ENCODE measurements at regions not wholly inside any gene's neighbourhood (a gene's known extent, or its start where the extent isn't known, plus 50 kb on each side); places are given as distances from the start of the nearest gene placed in this dataset.

DNA sequence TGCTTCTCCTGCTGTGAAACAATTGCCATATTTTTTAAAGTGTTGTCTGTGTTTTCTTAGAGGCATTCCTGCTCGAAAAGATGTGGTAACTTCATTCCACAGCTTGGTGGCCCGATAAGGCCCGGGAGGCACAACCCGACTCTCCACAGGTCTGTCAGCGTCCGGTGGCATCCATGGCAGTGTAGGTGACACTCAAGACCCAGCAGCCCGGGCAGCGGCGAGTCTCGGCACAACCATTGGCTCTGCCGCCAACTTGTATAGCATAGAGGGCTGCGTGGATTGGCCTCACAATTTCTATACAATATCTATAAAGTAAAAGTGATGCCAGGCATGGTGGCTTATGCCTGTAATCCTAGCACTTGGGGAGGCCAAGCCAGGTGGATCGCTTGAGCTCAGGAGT, 262.3 kb upstream of the CHRNA7 start:
- DNase-seq (ENCODE audit: low spot score) (no peak), ATAC-seq (no peak), FAIRE-seq (no peak)
- H3K4me2 ChIP-seq (ENCODE audit: low read depth, low read length), result no peak overlapping the region
- H3K27ac ChIP-seq (ENCODE audit: extremely low read length, insufficient read depth, low read length), result no peak overlapping the region
- ChIA-PET CTCF (ENCODE audit: low intra/inter-chr PET ratio, low total read pairs) (no interaction called here), POLR2A (no interaction called here)
- BruUV-seq (replicated peaks), result no TSS peak
- H3K27me3 ChIP-seq (ENCODE audit: control insufficient read depth in 1 of 2, insufficient read depth in 2 of 2, low read length in 2 of 2), result no peaks in the 10 kb centered on the region
- H3K79me2 ChIP-seq (ENCODE audit: insufficient read depth, low read length), result no peaks in the 10 kb centered on the region
- intact Hi-C loops (cut with micrococcal nuclease; ENCODE audit: unreplicated experiment) (no loop called here), in situ Hi-C loops (cut with HindIII; ENCODE audit: extremely low pct_ligation_motif_present, low pct_unique_long_range_greater_than_20kb) (no loop called here)
- no peak overlapping the region for H3K9ac ChIP-seq (ENCODE audit: insufficient read depth, low read depth, low read length)
- no peaks in the 10 kb centered on the region for H4K20me1 ChIP-seq (ENCODE audit: insufficient read depth, low read length)
- no peak overlapping the region for H3K4me3 ChIP-seq (replicated peaks in 1 of 3; ENCODE audit: insufficient read depth in 1 of 3, low read depth in 2 of 3, low read length in 3 of 3)
- H3K4me1 ChIP-seq (ENCODE audit: insufficient read depth, low read length), result no peaks in the 10 kb centered on the region
- no peak overlapping the region for H2AFZ ChIP-seq (ENCODE audit: low read length)
- 42% methylated on average over 12 of the region's 13 CpGs for WGBS (ENCODE audit: low lambda C conversion rate)
- H3K9me3 ChIP-seq (ENCODE audit: low read length), result no peaks in the 10 kb centered on the region
- no peaks in the 10 kb centered on the region for H3K36me3 ChIP-seq (replicated peaks in 1 of 2; ENCODE audit: control insufficient read depth in 1 of 2, insufficient read depth in 2 of 2, low read length in 2 of 2)
- no peak for TF ChIP-seq ZKSCAN8 (CRISPR knock-in tag; IDR thresholded peaks at IDR 0.05; ENCODE audit: borderline replicate concordance)
- no peak for TF ChIP-seq XBP1 (CRISPR knock-in tag; IDR thresholded peaks at IDR 0.05)
- TF ChIP-seq ZSCAN22 (CRISPR knock-in tag; IDR thresholded peaks at IDR 0.05), result no peak
- TF ChIP-seq, protein P1, sequence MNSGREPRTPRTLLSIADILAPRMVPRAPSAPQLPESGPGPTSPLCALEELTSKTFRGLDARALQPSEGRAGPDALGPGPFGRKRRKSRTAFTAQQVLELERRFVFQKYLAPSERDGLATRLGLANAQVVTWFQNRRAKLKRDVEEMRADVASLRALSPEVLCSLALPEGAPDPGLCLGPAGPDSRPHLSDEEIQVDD (CRISPR knock-in tag; IDR thresholded peaks at IDR 0.05; ENCODE audit: borderline replicate concordance), result no peak
- TF ChIP-seq MAFF (IDR thresholded peaks at IDR 0.05; ENCODE audit: low read depth, low read length), result no peak
- TF ChIP-seq ZNF878 (CRISPR knock-in tag; IDR thresholded peaks at IDR 0.05), result no peak
- no peak for TF ChIP-seq ASH2L (IDR thresholded peaks at IDR 0.05; ENCODE audit: insufficient read length, low read depth, low read length)
- no peak for TF ChIP-seq ZFYVE20 (CRISPR knock-in tag; IDR thresholded peaks at IDR 0.05; ENCODE audit: borderline replicate concordance, low read depth)

DNA sequence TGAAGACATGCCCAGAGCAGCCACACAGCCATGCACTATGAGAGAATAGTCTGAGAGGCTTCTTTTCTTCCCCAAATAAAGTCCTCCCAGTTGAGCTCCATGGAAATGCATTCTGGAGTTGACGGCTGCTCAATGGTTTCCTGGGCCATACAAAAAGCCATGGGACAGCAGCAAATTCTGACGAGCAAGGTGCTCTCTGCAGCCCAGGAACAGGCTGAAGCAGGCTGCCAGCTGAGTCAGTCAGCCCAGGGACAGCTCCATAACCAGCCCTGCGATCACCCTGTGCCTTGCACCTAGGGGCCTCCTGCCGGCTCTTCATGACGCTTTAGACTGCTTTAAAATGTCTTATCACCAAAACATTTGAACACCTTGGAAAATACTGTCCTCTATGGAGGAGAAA, 256.3 kb upstream of the CHRNA7 start:
- CTCF ChIA-PET (ENCODE audit: low intra/inter-chr PET ratio, low total read pairs), result no interaction called here
- WGBS (ENCODE audit: low lambda C conversion rate), result 3% methylated on average over 3 of the region's 5 CpGs
- ATAC-seq, result no peak
- TF ChIP-seq MIER2 (CRISPR knock-in tag; IDR thresholded peaks at IDR 0.05) (no peak), ZNF713 (CRISPR knock-in tag; IDR thresholded peaks at IDR 0.05) (no peak), MAZ (IDR thresholded peaks at IDR 0.05; ENCODE audit: borderline replicate concordance, low read depth, low read length) (no peak), MAZ (CRISPR knock-in tag; IDR thresholded peaks at IDR 0.05; ENCODE audit: low read depth) (no peak), PRMT3 (CRISPR knock-in tag; IDR thresholded peaks at IDR 0.05; ENCODE audit: borderline replicate concordance, low read depth) (no peak), ARNTL (CRISPR knock-in tag; IDR thresholded peaks at IDR 0.05) (no peak), ZFP1 (CRISPR knock-in tag; IDR thresholded peaks at IDR 0.05) (no peak), ZNF10 (CRISPR knock-in tag; IDR thresholded peaks at IDR 0.05; ENCODE audit: borderline replicate concordance, low read depth) (no peak)
- TF ChIP-seq, protein P2, sequence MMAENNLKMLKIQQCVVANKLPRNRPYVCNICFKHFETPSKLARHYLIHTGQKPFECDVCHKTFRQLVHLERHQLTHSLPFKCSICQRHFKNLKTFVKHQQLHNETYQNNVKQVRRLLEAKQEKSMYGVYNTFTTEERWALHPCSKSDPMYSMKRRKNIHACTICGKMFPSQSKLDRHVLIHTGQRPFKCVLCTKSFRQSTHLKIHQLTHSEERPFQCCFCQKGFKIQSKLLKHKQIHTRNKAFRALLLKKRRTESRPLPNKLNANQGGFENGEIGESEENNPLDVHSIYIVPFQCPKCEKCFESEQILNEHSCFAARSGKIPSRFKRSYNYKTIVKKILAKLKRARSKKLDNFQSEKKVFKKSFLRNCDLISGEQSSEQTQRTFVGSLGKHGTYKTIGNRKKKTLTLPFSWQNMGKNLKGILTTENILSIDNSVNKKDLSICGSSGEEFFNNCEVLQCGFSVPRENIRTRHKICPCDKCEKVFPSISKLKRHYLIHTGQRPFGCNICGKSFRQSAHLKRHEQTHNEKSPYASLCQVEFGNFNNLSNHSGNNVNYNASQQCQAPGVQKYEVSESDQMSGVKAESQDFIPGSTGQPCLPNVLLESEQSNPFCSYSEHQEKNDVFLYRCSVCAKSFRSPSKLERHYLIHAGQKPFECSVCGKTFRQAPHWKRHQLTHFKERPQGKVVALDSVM (CRISPR knock-in tag; IDR thresholded peaks at IDR 0.05), result no peak

More for the DNA sequence above, 256.3 kb upstream of the CHRNA7 start:
- Histone ChIP-seq H3K4me1 (ENCODE audit: insufficient read depth, low read length) (no peaks in the 10 kb centered on the region), H3K4me2 (ENCODE audit: low read depth, low read length) (no peak overlapping the region), H3K27ac (ENCODE audit: extremely low read length, insufficient read depth, low read length) (no peak overlapping the region), H2AFZ (ENCODE audit: low read length) (no peak overlapping the region), H3K9me3 (ENCODE audit: low read length) (no peaks in the 10 kb centered on the region), H3K27me3 (ENCODE audit: control insufficient read depth in 1 of 2, insufficient read depth in 2 of 2, low read length in 2 of 2) (peaks cover 0 to under 1% of the 10 kb centered on the region in 2 experiments; a peak in 2 of 5 replicates), H3K79me2 (ENCODE audit: insufficient read depth, low read length) (no peaks in the 10 kb centered on the region), H3K4me3 (replicated peaks in 1 of 3; ENCODE audit: insufficient read depth in 1 of 3, low read depth in 2 of 3, low read length in 3 of 3) (no peak overlapping the region), H3K9ac (ENCODE audit: insufficient read depth, low read depth, low read length) (no peak overlapping the region), H3K36me3 (replicated peaks in 1 of 2; ENCODE audit: control insufficient read depth in 1 of 2, insufficient read depth in 2 of 2, low read length in 2 of 2) (no peaks in the 10 kb centered on the region), H4K20me1 (ENCODE audit: insufficient read depth, low read length) (no peaks in the 10 kb centered on the region)
- no peak for DNase-seq (ENCODE audit: low spot score)
- in situ Hi-C loops (cut with HindIII; ENCODE audit: extremely low pct_ligation_motif_present, low pct_unique_long_range_greater_than_20kb), result no loop called here
- no TSS peak for BruUV-seq (replicated peaks)
- intact Hi-C loops (cut with micrococcal nuclease; ENCODE audit: unreplicated experiment), result no loop called here
- no peak for FAIRE-seq
- POLR2A ChIA-PET, result no interaction called here

All from HepG2 (cell line).